SKM-1 treated with dmso at 0.1 percent for 144 hours (cell line): ENCODE measurements at regions not wholly inside any gene's neighbourhood (a gene's known extent, or its start where the extent isn't known, plus 50 kb on each side); places are given as distances from the start of the nearest gene placed in this dataset.
"Not testable (repeated sequence)": the region's sequence is repeated elsewhere in the genome, so short reads cannot be mapped to it uniquely, and the experiment has no call there.

Experiments
- DNase-seq: peaks from one replicate; lab custom pipeline; 2025; ENCODE audit not compliant: unreplicated experiment; lab: John Stamatoyannopoulos, UW

- DNase-seq = no peak
Observed at GRCh38 chr6:90914312-90914711, 327.4 kb upstream of the MAP3K7 start.

- DNase-seq = no peak
Observed at GRCh38 chr6:90913266-90913960, 326.5 kb upstream of the MAP3K7 start.

- DNase-seq = no peak
Observed at GRCh38 chr6:90911642-90912041, 324.8 kb upstream of the MAP3K7 start.

GRCh38 chr6:90910893-90911292 lies 324.0 kb upstream of the MAP3K7 start:
- DNase-seq = no peak

- no peak for DNase-seq
Observed at GRCh38 chr6:90907931-90908655, 321.2 kb upstream of the MAP3K7 start.

- DNase-seq = no peak
Observed at GRCh38 chr6:90905351-90905750, 318.5 kb upstream of the MAP3K7 start.

GRCh38 chr6:90900034-90900433 lies 313.2 kb upstream of the MAP3K7 start:
- no peak for DNase-seq

- DNase-seq = no peak
Observed at GRCh38 chr6:90898763-90899162, 311.9 kb upstream of the MAP3K7 start.

GRCh38 chr6:90896075-90896547 lies 309.2 kb upstream of the MAP3K7 start:
- DNase-seq = no peak

GRCh38 chr6:90895299-90896074 lies 308.6 kb upstream of the MAP3K7 start:
- DNase-seq = no peak

GRCh38 chr6:90894285-90895130 lies 307.6 kb upstream of the MAP3K7 start:
- no peak for DNase-seq

- DNase-seq = peak; percentile 19
Observed at GRCh38 chr6:90893400-90893799, 306.5 kb upstream of the MAP3K7 start.

GRCh38 chr6:90892271-90892670 lies 305.4 kb upstream of the MAP3K7 start:
- DNase-seq = no peak

- DNase-seq = no peak
Observed at GRCh38 chr6:90891355-90891754, 304.5 kb upstream of the MAP3K7 start.

- no peak for DNase-seq
Observed at GRCh38 chr6:90890683-90891330, 303.9 kb upstream of the MAP3K7 start.

GRCh38 chr6:90887764-90888163 lies 300.9 kb upstream of the MAP3K7 start:
- no peak for DNase-seq

- no peak for DNase-seq
Observed at GRCh38 chr6:90885611-90886056, 298.8 kb upstream of the MAP3K7 start.

GRCh38 chr6:90885137-90885536 lies 298.3 kb upstream of the MAP3K7 start:
- not testable (repeated sequence) for DNase-seq

- DNase-seq = no peak
Observed at GRCh38 chr6:90877616-90878015, 290.7 kb upstream of the MAP3K7 start.

GRCh38 chr6:90874931-90875330 lies 288.1 kb upstream of the MAP3K7 start:
- DNase-seq = peak; percentile 6
